ENCODE measurements at regions not wholly inside any gene's neighbourhood (a gene's known extent, or its start where the extent isn't known, plus 50 kb on each side); places are given as distances from the start of the nearest gene placed in this dataset.

- no peaks in the 10 kb centered on the region for H3K4me1 ChIP-seq
- no peak overlapping the region for H3K27ac ChIP-seq
- no peaks in the 10 kb centered on the region for H3K9me3 ChIP-seq (replicated peaks)
- H3K36me3 ChIP-seq, result no peaks in the 10 kb centered on the region
- DNase-seq, result no peak
- H3K27me3 ChIP-seq, result no peaks in the 10 kb centered on the region
- no peak overlapping the region for H3K4me3 ChIP-seq
Observed at GRCh38 chrX:13518126-13518525, 51.3 kb upstream of the EGFL6 start.

GRCh38 chrX:13515211-13515930 is 54.0 kb upstream of the EGFL6 start:
- Histone ChIP-seq H3K9me3 (replicated peaks) (no peaks in the 10 kb centered on the region), H3K27ac (no peak overlapping the region), H3K4me1 (no peaks in the 10 kb centered on the region), H3K36me3 (no peaks in the 10 kb centered on the region), H3K27me3 (no peaks in the 10 kb centered on the region), H3K4me3 (no peak overlapping the region)
- DNase-seq, result no peak

GRCh38 chrX:13511944-13512330 is 57.5 kb upstream of the EGFL6 start:
- H3K9me3 ChIP-seq (replicated peaks), result no peaks in the 10 kb centered on the region
- H3K27ac ChIP-seq, result no peak overlapping the region
- H3K4me1 ChIP-seq, result no peaks in the 10 kb centered on the region
- H3K36me3 ChIP-seq, result no peaks in the 10 kb centered on the region
- no peaks in the 10 kb centered on the region for H3K27me3 ChIP-seq
- no peak for DNase-seq
- no peak overlapping the region for H3K4me3 ChIP-seq

GRCh38 chrX:13511241-13511943 is 58.0 kb upstream of the EGFL6 start:
- no peak overlapping the region for H3K27ac ChIP-seq
- no peaks in the 10 kb centered on the region for H3K27me3 ChIP-seq
- H3K36me3 ChIP-seq, result no peaks in the 10 kb centered on the region
- DNase-seq, result no peak
- H3K4me1 ChIP-seq, result no peaks in the 10 kb centered on the region
- no peak overlapping the region for H3K4me3 ChIP-seq
- no peaks in the 10 kb centered on the region for H3K9me3 ChIP-seq (replicated peaks)

- H3K4me3 ChIP-seq, result no peak overlapping the region
- H3K36me3 ChIP-seq, result no peaks in the 10 kb centered on the region
- no peaks in the 10 kb centered on the region for H3K4me1 ChIP-seq
- no peak overlapping the region for H3K27ac ChIP-seq
- no peaks in the 10 kb centered on the region for H3K27me3 ChIP-seq
- H3K9me3 ChIP-seq (replicated peaks), result 0 out of 2 replicates have a peak, but pooled peaks cover 3% of the 10 kb centered on the region
- no peak for DNase-seq
Observed at GRCh38 chrX:13507893-13508292, 61.5 kb upstream of the EGFL6 start.

- Histone ChIP-seq H3K27ac (no peak overlapping the region), H3K27me3 (no peaks in the 10 kb centered on the region), H3K4me1 (no peaks in the 10 kb centered on the region), H3K9me3 (replicated peaks) (0 out of 2 replicates have a peak, but pooled peaks cover 3% of the 10 kb centered on the region), H3K4me3 (no peak overlapping the region), H3K36me3 (no peaks in the 10 kb centered on the region)
- DNase-seq, result peak; percentile 35 to 75
Observed at GRCh38 chrX:13506574-13506973, 62.8 kb upstream of the EGFL6 start.

GRCh38 chrX:13502590-13502989 is 66.8 kb upstream of the EGFL6 start:
- no peaks in the 10 kb centered on the region; the same call in 1 of the 2 replicates for H3K27me3 ChIP-seq
- 0 out of 2 replicates have a peak, but pooled peaks cover 3% of the 10 kb centered on the region for H3K9me3 ChIP-seq (replicated peaks)
- no peak overlapping the region for H3K27ac ChIP-seq
- H3K4me3 ChIP-seq, result no peak overlapping the region
- H3K36me3 ChIP-seq, result no peaks in the 10 kb centered on the region
- no peaks in the 10 kb centered on the region for H3K4me1 ChIP-seq
- DNase-seq, result no peak

GRCh38 chrX:13499736-13500135 is 69.7 kb upstream of the EGFL6 start:
- no peak for DNase-seq
- H3K27ac ChIP-seq, result no peak overlapping the region

GRCh38 chrX:13498238-13498637 is 71.2 kb upstream of the EGFL6 start:
- DNase-seq, result no peak
- no peaks in the 10 kb centered on the region for H3K36me3 ChIP-seq
- no peaks in the 10 kb centered on the region for H3K9me3 ChIP-seq (replicated peaks)
- H3K4me1 ChIP-seq, result no peaks in the 10 kb centered on the region
- no peaks in the 10 kb centered on the region; the same call in 1 of the 2 replicates for H3K27me3 ChIP-seq
- no peak overlapping the region for H3K27ac ChIP-seq
- H3K4me3 ChIP-seq, result no peak overlapping the region

More at GRCh38 chrX:13499736-13500135, 69.7 kb upstream of the EGFL6 start:
- no peaks in the 10 kb centered on the region for H3K36me3 ChIP-seq
- no peaks in the 10 kb centered on the region for H3K4me1 ChIP-seq
- no peaks in the 10 kb centered on the region; the same call in 1 of the 2 replicates for H3K27me3 ChIP-seq
- 0 out of 2 replicates have a peak, but pooled peaks cover 3% of the 10 kb centered on the region for H3K9me3 ChIP-seq (replicated peaks)
- H3K4me3 ChIP-seq, result no peak overlapping the region

GRCh38 chrX:13495232-13495631 is 74.2 kb upstream of the EGFL6 start:
- H3K27me3 ChIP-seq, result no peaks in the 10 kb centered on the region
- no peak overlapping the region for H3K27ac ChIP-seq
- no peaks in the 10 kb centered on the region for H3K9me3 ChIP-seq (replicated peaks)
- no peaks in the 10 kb centered on the region for H3K36me3 ChIP-seq
- H3K4me3 ChIP-seq, result no peak overlapping the region
- H3K4me1 ChIP-seq, result no peaks in the 10 kb centered on the region
- no peak for DNase-seq

GRCh38 chrX:13494562-13494961 is 74.8 kb upstream of the EGFL6 start:
- H3K36me3 ChIP-seq, result no peaks in the 10 kb centered on the region
- H3K27ac ChIP-seq, result no peak overlapping the region
- H3K9me3 ChIP-seq (replicated peaks), result no peaks in the 10 kb centered on the region
- H3K27me3 ChIP-seq, result no peaks in the 10 kb centered on the region
- no peak overlapping the region for H3K4me3 ChIP-seq
- DNase-seq, result no peak
- no peaks in the 10 kb centered on the region for H3K4me1 ChIP-seq

- no peak overlapping the region for H3K4me3 ChIP-seq
- no peak for DNase-seq
- no peak overlapping the region for H3K27ac ChIP-seq
- no peaks in the 10 kb centered on the region for H3K36me3 ChIP-seq
- H3K27me3 ChIP-seq, result no peaks in the 10 kb centered on the region
- no peaks in the 10 kb centered on the region for H3K4me1 ChIP-seq
- H3K9me3 ChIP-seq (replicated peaks), result no peaks in the 10 kb centered on the region
Observed at GRCh38 chrX:13493659-13494058, 75.7 kb upstream of the EGFL6 start.

GRCh38 chrX:13492286-13492685 is 77.1 kb upstream of the EGFL6 start:
- Histone ChIP-seq H3K9me3 (replicated peaks) (no peaks in the 10 kb centered on the region), H3K27ac (no peak overlapping the region)
- DNase-seq, result no peak

GRCh38 chrX:13491061-13491460 is 78.3 kb upstream of the EGFL6 start:
- Histone ChIP-seq H3K36me3 (no peaks in the 10 kb centered on the region), H3K4me1 (peaks cover 18% of the 10 kb centered on the region), H3K27ac (no peak overlapping the region), H3K4me3 (no peak overlapping the region), H3K27me3 (no peaks in the 10 kb centered on the region), H3K9me3 (replicated peaks) (no peaks in the 10 kb centered on the region)
- no peak for DNase-seq

More at GRCh38 chrX:13492286-13492685, 77.1 kb upstream of the EGFL6 start:
- no peaks in the 10 kb centered on the region for H3K27me3 ChIP-seq
- H3K4me3 ChIP-seq, result no peak overlapping the region
- no peaks in the 10 kb centered on the region for H3K36me3 ChIP-seq
- H3K4me1 ChIP-seq, result peaks cover 6% of the 10 kb centered on the region

GRCh38 chrX:13489454-13489853 is 79.9 kb upstream of the EGFL6 start:
- H3K36me3 ChIP-seq, result no peaks in the 10 kb centered on the region

More at GRCh38 chrX:13489454-13489853, 79.9 kb upstream of the EGFL6 start:
- no peak for DNase-seq
- Histone ChIP-seq H3K9me3 (replicated peaks) (no peaks in the 10 kb centered on the region), H3K4me3 (no peak overlapping the region), H3K4me1 (peaks cover 23% of the 10 kb centered on the region), H3K27ac (no peak overlapping the region), H3K27me3 (no peaks in the 10 kb centered on the region)

All from SJCRH30 (cell line).